IMR-90 (cell line): ENCODE measurements at regions not wholly inside any gene's neighbourhood (a gene's known extent, or its start where the extent isn't known, plus 50 kb on each side); places are given as distances from the start of the nearest gene placed in this dataset.

Experiments
- ATAC-seq: fragments of 200-7000 bp; cut with Tn5 transposase; 2 replicates; pipeline ENCODE4 v1.9.1; 2020; ENCODE audit warnings: low read depth, mild to moderate bottlenecking, moderate library complexity
- BruUV-seq: library from RNA; stranded (reverse); fragments of 400-500 nt; replicated peaks from 2 replicates; lab custom pipeline; 2021; lab: Mats Ljungman, UMichigan
- CTCF ChIA-PET: fragments of 300-600 bp; formaldehyde crosslinking; extraction: SDS; loops from one replicate; lab custom pipeline; 2021; ENCODE audit warnings: antibody characterized with exemption; lab: Yijun Ruan, JAX
- POLR2A ChIA-PET: fragments of 300-600 bp; sonication (Branson Sonifier 250); formaldehyde crosslinking; loops from one replicate; lab custom pipeline; 2022; ENCODE audit warnings: antibody characterized with exemption; ENCODE audit not compliant: unreplicated experiment; lab: Charles Lee
- DNase-seq: peaks from one replicate; pipeline ENCODE4 v3.0.0; 2013
- H2AFZ ChIP-seq: replicated peaks from 2 replicates; pipeline ENCODE3; 2013; ENCODE audit warnings: low read length, mild to moderate bottlenecking; ENCODE audit not compliant: poor library complexity
- H2AK5ac ChIP-seq: 2 replicates; pipeline ENCODE4 v1.6.1; 2013; ENCODE audit warnings: low read depth, low read length, inconsistent platforms
- H2AK9ac ChIP-seq: replicated peaks from 2 replicates; pipeline ENCODE3; 2013; ENCODE audit warnings: mild to moderate bottlenecking, low read depth, low read length, moderate library complexity; ENCODE audit not compliant: poor library complexity
- H2BK120ac ChIP-seq: 2 replicates; pipeline ENCODE4 v1.6.1; 2013; ENCODE audit warnings: low read depth, low read length, inconsistent platforms
- H2BK15ac ChIP-seq: 3 replicates; pipeline ENCODE4 v1.6.1; 2013; ENCODE audit warnings: low read depth, low read length, inconsistent platforms
- H2BK20ac ChIP-seq: 2 replicates; pipeline ENCODE4 v1.6.1; 2013; ENCODE audit warnings: low read depth, mild to moderate bottlenecking, inconsistent platforms, low read length, moderate library complexity
- H2BK5ac ChIP-seq: 2 replicates; pipeline ENCODE4 v1.6.1; 2013; ENCODE audit warnings: mild to moderate bottlenecking, low read depth, low read length, inconsistent platforms; ENCODE audit not compliant: poor library complexity, severe bottlenecking
- H3K14ac ChIP-seq: replicated peaks from 2 replicates; pipeline ENCODE4 v1.6.1; 2013; ENCODE audit warnings: low read depth, low read length, inconsistent platforms
- H3K18ac ChIP-seq: 2 replicates; pipeline ENCODE4 v1.6.1; 2013; ENCODE audit warnings: low read depth, low read length, control low read depth
- H3K23ac ChIP-seq: 2 replicates; pipeline ENCODE4 v1.6.1; 2013; ENCODE audit warnings: low read depth, low read length, inconsistent platforms
- H3K27ac ChIP-seq: 2 replicates; pipeline ENCODE4 v1.5.1; 2013; ENCODE audit warnings: mild to moderate bottlenecking, control low read depth, low read length; ENCODE audit not compliant: insufficient read depth
- H3K27me3 ChIP-seq: 2 replicates; pipeline ENCODE4 v1.6.1; 2013; ENCODE audit warnings: low read length; ENCODE audit not compliant: control insufficient read depth, insufficient read depth
- H3K36me3 ChIP-seq: 2 replicates; pipeline ENCODE4 v1.6.1; 2013; ENCODE audit warnings: low read length, mixed read lengths; ENCODE audit not compliant: control insufficient read depth, insufficient read depth
- H3K4ac ChIP-seq: 2 replicates; pipeline ENCODE4 v1.6.1; 2013; ENCODE audit warnings: low read depth, low read length, inconsistent platforms
- H3K4me1 ChIP-seq: 2 replicates; pipeline ENCODE4 v1.6.1; 2013; ENCODE audit warnings: low read length, mixed read lengths; ENCODE audit not compliant: control insufficient read depth, insufficient read depth
- H3K4me2 ChIP-seq: 2 replicates; pipeline ENCODE4 v1.6.1; 2013; ENCODE audit warnings: low read depth, mild to moderate bottlenecking, control low read depth, low read length, moderate library complexity
- H3K4me3 ChIP-seq: 2 replicates; pipeline ENCODE4 v1.5.1; 2013; ENCODE audit warnings: low read depth, mild to moderate bottlenecking, control low read depth, low read length, moderate library complexity; ENCODE audit not compliant: insufficient read depth
- H3K56ac ChIP-seq: 2 replicates; pipeline ENCODE4 v1.6.1; 2013; ENCODE audit warnings: low read length, inconsistent platforms; ENCODE audit not compliant: insufficient read depth; ENCODE audit errors: extremely low read depth
- H3K79me1 ChIP-seq, 2 experiments: 2 replicates each; pipeline ENCODE4 v1.6.1; 2013; ENCODE audit warnings: low read length in 2 of 2, inconsistent platforms in 1 of 2, low read depth in 1 of 2
- H3K9ac ChIP-seq: 2 replicates; pipeline ENCODE4 v1.6.1; 2013; ENCODE audit warnings: low read depth, low read length, control low read depth
- H3K9me1 ChIP-seq: 2 replicates; pipeline ENCODE4 v1.6.1; 2013; ENCODE audit warnings: low read length, inconsistent platforms; ENCODE audit not compliant: insufficient read depth
- H3K9me3 ChIP-seq: 2 replicates; pipeline ENCODE4 v1.6.1; 2013; ENCODE audit warnings: low read length; ENCODE audit not compliant: control insufficient read depth, insufficient read depth
- H4K20me1 ChIP-seq: 2 replicates; pipeline ENCODE4 v1.6.1; 2013; ENCODE audit warnings: low read length, inconsistent platforms; ENCODE audit not compliant: insufficient read depth
- H4K5ac ChIP-seq: 2 replicates; pipeline ENCODE4 v1.6.1; 2013; ENCODE audit warnings: mild to moderate bottlenecking, low read depth, low read length, control low read depth
- H4K8ac ChIP-seq, 2 experiments: 2 replicates each; pipeline ENCODE4 v1.6.1; 2013; ENCODE audit warnings: low read depth in 2 of 2, low read length in 2 of 2, control low read depth in 1 of 2, inconsistent platforms in 1 of 2
- H4K91ac ChIP-seq: 2 replicates; pipeline ENCODE4 v1.6.1; 2013; ENCODE audit warnings: low read depth, low read length, inconsistent platforms; ENCODE audit not compliant: insufficient read depth
- ELK1 ChIP-seq: fragments of 150-350 bp; IDR thresholded peaks from 2 replicates; pipeline ENCODE4 v1.6.1; 2016; ENCODE audit warnings: low read depth, mild to moderate bottlenecking, low read length, moderate library complexity, borderline replicate concordance
- FOS ChIP-seq: fragments of 150-350 bp; IDR thresholded peaks from 2 replicates; pipeline ENCODE4 v1.6.1; 2016; ENCODE audit warnings: low read depth, low read length
- MAFK ChIP-seq: IDR thresholded peaks from 2 replicates; pipeline ENCODE4 v1.6.1; 2012; ENCODE audit warnings: low read depth, low read length, improper control_type of control experiment
- MAZ ChIP-seq: IDR thresholded peaks from 2 replicates; pipeline ENCODE4 v1.6.1; 2012; ENCODE audit warnings: low read depth, mild to moderate bottlenecking, low read length, improper control_type of control experiment, moderate library complexity, borderline replicate concordance
- RAD21 ChIP-seq: IDR thresholded peaks from 2 replicates; pipeline ENCODE4 v1.6.1; 2012; ENCODE audit warnings: low read length, improper control_type of control experiment
- SMC3 ChIP-seq: fragments of 150-350 bp; IDR thresholded peaks from 2 replicates; pipeline ENCODE4 v1.6.1; 2016; ENCODE audit warnings: low read depth, mild to moderate bottlenecking, antibody characterized with exemption, low read length, moderate library complexity
- WGBS, 2 experiments: methylation state at CpG; one replicate each; pipeline versions ENCODE4 v1.1.5 to v1.1.7; 2013; ENCODE audit warnings: missing lambda C conversion rate in 2 of 2; ENCODE audit not compliant: insufficient read length in 1 of 2; ENCODE audit errors: extremely low coverage in 2 of 2; 5-methylcytosine and 5-hydroxymethylcytosine counted together
- dilution Hi-C: fragments of 300-500 bp; cut with HindIII; formaldehyde crosslinking; loops from one replicate; pipeline ENCODE4 v1.14.3; 2018; ENCODE audit warnings: low sequenced_read_pairs; ENCODE audit not compliant: unreplicated experiment
- in situ Hi-C: fragments of 300-500 bp; cut with MboI; formaldehyde crosslinking; loops from 3 replicates; pipeline ENCODE4 v1.14.3; 2019; ENCODE audit warnings: low sequenced_read_pairs, inconsistent platforms, mixed read lengths
- intact Hi-C: fragments of 100-400 bp; cut with micrococcal nuclease; formaldehyde crosslinking; loops from 2 replicates; pipeline ENCODE4 v1.10.0; 2022
- TF ChIP-seq, protein P1 (sequence below): conservative IDR thresholded peaks from 2 replicates; pipeline ENCODE4 v1.5.1; 2012; ENCODE audit warnings: mild to moderate bottlenecking, low read depth, low read length, improper control_type of control experiment

DNA sequence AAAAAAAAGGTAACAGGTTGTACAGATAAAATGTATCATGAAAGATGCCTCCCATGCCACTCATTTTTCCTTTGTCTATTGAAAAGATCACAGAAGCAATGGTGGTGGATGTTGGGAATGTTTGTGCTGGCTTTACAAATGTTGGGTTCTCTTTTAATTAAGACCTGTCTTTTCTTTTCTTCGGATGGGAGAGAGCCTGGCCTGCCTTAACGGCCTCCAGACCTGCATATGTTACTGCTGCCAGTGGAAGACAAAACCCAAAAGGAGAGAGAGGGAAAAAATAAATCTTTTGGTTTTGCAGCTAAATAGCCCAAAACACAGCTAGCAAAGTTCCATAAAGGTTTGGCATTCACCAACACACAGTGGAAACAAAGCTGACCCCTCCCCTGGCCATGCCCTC, 50.5 kb upstream of the FZD7 start:
- no peak overlapping the region for H2AK9ac ChIP-seq
- BruUV-seq = no TSS peak

More for the DNA sequence above, 50.5 kb upstream of the FZD7 start:
- no peaks in the 10 kb centered on the region; the same call in none of the 2 replicates for H3K4me1 ChIP-seq
- H4K8ac ChIP-seq = no peak overlapping the region
- H2AFZ ChIP-seq = no peak overlapping the region
- intact Hi-C loops = no loop called here
- no peak overlapping the region for H2BK5ac ChIP-seq
- H2AK5ac ChIP-seq = no peak overlapping the region
- H3K36me3 ChIP-seq = no peaks in the 10 kb centered on the region
- WGBS, 2 experiments = 83% methylated on average over 1 of the region's 2 CpGs; no CpG with 5 or more reads in 1 of the 2 experiments
- no peak overlapping the region for H3K4ac ChIP-seq
- CTCF ChIA-PET = no interaction called here
- 0 out of 2 replicates have a peak, but pooled peaks cover 2% of the 10 kb centered on the region for H3K27me3 ChIP-seq
- no peak overlapping the region for H3K4me3 ChIP-seq
- H3K27ac ChIP-seq = no peak overlapping the region
- H4K5ac ChIP-seq = no peak overlapping the region
- POLR2A ChIA-PET = no interaction called here
- no peak overlapping the region for H4K91ac ChIP-seq
- TF ChIP-seq, protein P1, sequence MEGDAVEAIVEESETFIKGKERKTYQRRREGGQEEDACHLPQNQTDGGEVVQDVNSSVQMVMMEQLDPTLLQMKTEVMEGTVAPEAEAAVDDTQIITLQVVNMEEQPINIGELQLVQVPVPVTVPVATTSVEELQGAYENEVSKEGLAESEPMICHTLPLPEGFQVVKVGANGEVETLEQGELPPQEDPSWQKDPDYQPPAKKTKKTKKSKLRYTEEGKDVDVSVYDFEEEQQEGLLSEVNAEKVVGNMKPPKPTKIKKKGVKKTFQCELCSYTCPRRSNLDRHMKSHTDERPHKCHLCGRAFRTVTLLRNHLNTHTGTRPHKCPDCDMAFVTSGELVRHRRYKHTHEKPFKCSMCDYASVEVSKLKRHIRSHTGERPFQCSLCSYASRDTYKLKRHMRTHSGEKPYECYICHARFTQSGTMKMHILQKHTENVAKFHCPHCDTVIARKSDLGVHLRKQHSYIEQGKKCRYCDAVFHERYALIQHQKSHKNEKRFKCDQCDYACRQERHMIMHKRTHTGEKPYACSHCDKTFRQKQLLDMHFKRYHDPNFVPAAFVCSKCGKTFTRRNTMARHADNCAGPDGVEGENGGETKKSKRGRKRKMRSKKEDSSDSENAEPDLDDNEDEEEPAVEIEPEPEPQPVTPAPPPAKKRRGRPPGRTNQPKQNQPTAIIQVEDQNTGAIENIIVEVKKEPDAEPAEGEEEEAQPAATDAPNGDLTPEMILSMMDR = no peak
- TF ChIP-seq FOS (no peak), SMC3 (no peak), MAZ (no peak), ELK1 (no peak), RAD21 (no peak), MAFK (no peak)
- H3K9me3 ChIP-seq = no peaks in the 10 kb centered on the region
- in situ Hi-C loops = no loop called here
- H3K23ac ChIP-seq = no peak overlapping the region
- no peak overlapping the region for H2BK15ac ChIP-seq
- no peak for ATAC-seq
- no peak overlapping the region for H3K14ac ChIP-seq
- no peak for DNase-seq
- no peaks in the 10 kb centered on the region for H3K9me1 ChIP-seq
- H4K20me1 ChIP-seq = no peaks in the 10 kb centered on the region
- dilution Hi-C loops = no loop called here
- H2BK120ac ChIP-seq = no peak overlapping the region
- H2BK20ac ChIP-seq = no peak overlapping the region
- no peak overlapping the region for H3K4me2 ChIP-seq
- H3K18ac ChIP-seq = no peak overlapping the region
- H3K79me1 ChIP-seq = no peaks in the 10 kb centered on the region
- no peak overlapping the region for H3K56ac ChIP-seq
- H3K9ac ChIP-seq = no peak overlapping the region
